HepG2 (cell line): ENCODE measurements at regions not wholly inside any gene's neighbourhood (a gene's known extent, or its start where the extent isn't known, plus 50 kb on each side); places are given as distances from the start of the nearest gene placed in this dataset.

Source experiments
- FOSL1 ChIP-seq: sonication (generic); formaldehyde crosslinking; IDR thresholded peaks from 2 replicates; pipeline ENCODE4 v1.9.0; 2021; ENCODE audit warnings: missing genetic modification reagents, borderline replicate concordance
- MXD3 ChIP-seq: IDR thresholded peaks from 2 replicates; pipeline ENCODE4 v1.6.1; 2016; ENCODE audit warnings: mild to moderate bottlenecking, missing biosample characterization, missing genetic modification reagents

- no peak for TF ChIP-seq MXD3 (CRISPR knock-in tag)
- TF ChIP-seq FOSL1, result no peak
These were observed 1275.0 kb upstream of the CDH9 start for GRCh38 chr5:28313321-28313951.
